Heart left ventricle (tissue), 13 donors: ENCODE measurements at regions not wholly inside any gene's neighbourhood (a gene's known extent, or its start where the extent isn't known, plus 50 kb on each side); places are given as distances from the start of the nearest gene placed in this dataset.

ENCODE experiments used
- CTCF ChIP-seq, 12 donors: fragments of 200-600 bp; sonication (generic) in 4 of 12; IDR thresholded peaks; one replicate each; pipeline versions ENCODE4 v1.5.0 to v1.8.0; 2018 to 2022; ENCODE audit warnings: antibody characterized with exemption in 12 of 12, mild to moderate bottlenecking in 5 of 12
- POLR2A ChIP-seq, 2 donors: fragments of 450-650 bp; IDR thresholded peaks; one replicate each; pipeline ENCODE4 v1.6.1; 2017; ENCODE audit warnings: antibody characterized with exemption in 2 of 2, mild to moderate bottlenecking in 2 of 2, moderate library complexity in 2 of 2
- donor health status: ischemic (EF 13 %, LVEDD 7.1; RV severe dilation, severe dysfunction).
- donor health status: DM: no; HTN: yes; CAD: no.
- donor health status: DM: no; HTN: no; CAD: no.
- donor health status: ischemic (EF 25% LVEDD 6.9; RV normal size, moderate dysfunction).
- donor health status: ischemic (EF 25% LVEDD 5.7; RV mildly dilated, moderate dysfunction).
- donor health status: ischemic (EF 35%, LVEDD 5.7; RV mildly dilated, moderate dysfunction).
- donor health status: nonischemic (EF 11% LVEDD 7.7; RV severe dilation, severe dysfunction).
- donor health status: DM: yes; HTN: yes; CAD: no.
- donor health status: PGD.
- donor health status: ischemic (EF 29% LVEDD 5.4; RV normal size, mild dysfunction).
- donor health status: nonischemic (EF 23%, LVEDD 6.1; RV moderate dilation, normal function).

- TF ChIP-seq CTCF (IDR thresholded peaks at IDR 0.05) (no peak), POLR2A (IDR thresholded peaks at IDR 0.05) (no peak)
Measured at GRCh38 chr20:53800883-53801604, 207.4 kb upstream of the ZNF217 start.
